ENCODE measurements at regions not wholly inside any gene's neighbourhood (a gene's known extent, or its start where the extent isn't known, plus 50 kb on each side); places are given as distances from the start of the nearest gene placed in this dataset.

GRCh38 chr3:62926494-62926893 lies 51.3 kb upstream of the CADPS start:
- H3K4me3 ChIP-seq (ENCODE audit: low read length) = no peak overlapping the region
- H3K4me1 ChIP-seq (ENCODE audit: low read length) = no peaks in the 10 kb centered on the region
- H3K27me3 ChIP-seq (ENCODE audit: low read depth, low read length) = no peaks in the 10 kb centered on the region
- H4K20me1 ChIP-seq (ENCODE audit: insufficient read depth, low read length) = no peaks in the 10 kb centered on the region
- H2AFZ ChIP-seq (ENCODE audit: low read depth, low read length) = no peak overlapping the region
- H3K9ac ChIP-seq (ENCODE audit: low read length) = no peak overlapping the region
- H3K36me3 ChIP-seq (replicated peaks; ENCODE audit: low read depth, low read length) = no peaks in the 10 kb centered on the region
- no peak overlapping the region for H3K4me2 ChIP-seq (ENCODE audit: low read length)
- no peak overlapping the region for H3K27ac ChIP-seq (ENCODE audit: low read length)
- H3K79me2 ChIP-seq (ENCODE audit: low read length) = no peaks in the 10 kb centered on the region
- no peak for TF ChIP-seq EZH2phosphoT487 (IDR thresholded peaks at IDR 0.05; ENCODE audit: low read depth)
- no peaks in the 10 kb centered on the region for H3K9me3 ChIP-seq (ENCODE audit: insufficient read depth, low read length)

DNA sequence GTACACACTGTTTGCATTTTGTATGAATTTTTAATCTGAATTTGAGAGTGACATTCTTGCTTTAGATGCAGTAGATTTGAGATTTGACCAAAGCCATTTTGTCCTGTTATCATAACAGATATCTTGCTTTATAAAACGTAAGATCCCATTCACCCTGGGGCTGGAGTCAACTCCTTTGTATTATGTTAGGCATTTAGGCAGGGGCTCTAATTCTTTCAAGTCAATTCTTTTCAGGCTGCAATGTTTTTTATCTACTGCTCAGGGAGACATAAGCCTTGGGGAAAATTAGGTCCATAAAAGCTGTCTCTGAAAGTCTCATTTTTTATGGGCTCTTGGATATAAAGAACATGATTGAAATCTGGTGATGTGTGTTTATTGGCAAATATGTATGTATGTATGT lies 53.0 kb upstream of the CADPS start:
- Histone ChIP-seq H4K20me1 (ENCODE audit: insufficient read depth, low read length) (no peaks in the 10 kb centered on the region), H3K4me1 (ENCODE audit: low read length) (no peaks in the 10 kb centered on the region), H3K4me2 (ENCODE audit: low read length) (no peak overlapping the region), H3K36me3 (replicated peaks; ENCODE audit: low read depth, low read length) (no peaks in the 10 kb centered on the region), H3K9me3 (ENCODE audit: insufficient read depth, low read length) (no peaks in the 10 kb centered on the region), H3K27me3 (ENCODE audit: low read depth, low read length) (peaks cover 3% of the 10 kb centered on the region; the same call in 1 of the 2 replicates), H2AFZ (ENCODE audit: low read depth, low read length) (no peak overlapping the region), H3K9ac (ENCODE audit: low read length) (no peak overlapping the region), H3K27ac (ENCODE audit: low read length) (no peak overlapping the region), H3K79me2 (ENCODE audit: low read length) (no peaks in the 10 kb centered on the region), H3K4me3 (ENCODE audit: low read length) (no peak overlapping the region)
- TF ChIP-seq, protein P1, sequence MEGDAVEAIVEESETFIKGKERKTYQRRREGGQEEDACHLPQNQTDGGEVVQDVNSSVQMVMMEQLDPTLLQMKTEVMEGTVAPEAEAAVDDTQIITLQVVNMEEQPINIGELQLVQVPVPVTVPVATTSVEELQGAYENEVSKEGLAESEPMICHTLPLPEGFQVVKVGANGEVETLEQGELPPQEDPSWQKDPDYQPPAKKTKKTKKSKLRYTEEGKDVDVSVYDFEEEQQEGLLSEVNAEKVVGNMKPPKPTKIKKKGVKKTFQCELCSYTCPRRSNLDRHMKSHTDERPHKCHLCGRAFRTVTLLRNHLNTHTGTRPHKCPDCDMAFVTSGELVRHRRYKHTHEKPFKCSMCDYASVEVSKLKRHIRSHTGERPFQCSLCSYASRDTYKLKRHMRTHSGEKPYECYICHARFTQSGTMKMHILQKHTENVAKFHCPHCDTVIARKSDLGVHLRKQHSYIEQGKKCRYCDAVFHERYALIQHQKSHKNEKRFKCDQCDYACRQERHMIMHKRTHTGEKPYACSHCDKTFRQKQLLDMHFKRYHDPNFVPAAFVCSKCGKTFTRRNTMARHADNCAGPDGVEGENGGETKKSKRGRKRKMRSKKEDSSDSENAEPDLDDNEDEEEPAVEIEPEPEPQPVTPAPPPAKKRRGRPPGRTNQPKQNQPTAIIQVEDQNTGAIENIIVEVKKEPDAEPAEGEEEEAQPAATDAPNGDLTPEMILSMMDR (IDR thresholded peaks at IDR 0.05; ENCODE audit: low read depth, low read length) = no peak
- no peak for TF ChIP-seq EZH2phosphoT487 (IDR thresholded peaks at IDR 0.05; ENCODE audit: low read depth)

DNA sequence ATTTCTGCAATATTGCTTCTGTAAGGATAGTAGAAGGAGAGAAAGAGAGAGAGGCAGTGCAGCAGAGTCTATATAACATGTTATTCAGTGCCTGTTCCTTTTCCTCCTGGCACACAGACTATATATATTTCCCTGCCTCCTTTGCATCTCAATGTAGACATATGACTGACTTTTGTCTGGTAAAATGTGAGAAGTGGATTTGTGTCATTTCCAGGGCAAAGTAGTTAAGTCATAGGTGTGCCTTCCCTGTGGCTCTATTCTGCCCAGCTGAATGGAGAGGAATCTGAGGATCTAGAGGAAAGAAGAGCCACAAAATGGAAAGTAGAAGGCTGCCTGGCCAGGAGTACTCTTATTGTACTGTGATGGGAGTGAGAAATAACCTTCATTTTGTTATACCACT lies 54.6 kb upstream of the CADPS start:
- Histone ChIP-seq H3K4me3 (ENCODE audit: low read length) (no peak overlapping the region), H2AFZ (ENCODE audit: low read depth, low read length) (no peak overlapping the region), H3K4me1 (ENCODE audit: low read length) (no peaks in the 10 kb centered on the region), H3K27ac (ENCODE audit: low read length) (no peak overlapping the region), H3K9me3 (ENCODE audit: insufficient read depth, low read length) (no peaks in the 10 kb centered on the region), H4K20me1 (ENCODE audit: insufficient read depth, low read length) (no peaks in the 10 kb centered on the region), H3K9ac (ENCODE audit: low read length) (no peak overlapping the region), H3K36me3 (replicated peaks; ENCODE audit: low read depth, low read length) (no peaks in the 10 kb centered on the region), H3K27me3 (ENCODE audit: low read depth, low read length) (peaks cover 3% of the 10 kb centered on the region; the same call in 1 of the 2 replicates), H3K4me2 (ENCODE audit: low read length) (no peak overlapping the region), H3K79me2 (ENCODE audit: low read length) (no peaks in the 10 kb centered on the region)
- TF ChIP-seq, protein P1 (IDR thresholded peaks at IDR 0.05; ENCODE audit: low read depth, low read length) = no peak
- no peak for TF ChIP-seq EZH2phosphoT487 (IDR thresholded peaks at IDR 0.05; ENCODE audit: low read depth)

GRCh38 chr3:62935793-62936192 lies 60.6 kb upstream of the CADPS start:
- no peak overlapping the region for H3K4me3 ChIP-seq (ENCODE audit: low read length)
- no peak overlapping the region for H2AFZ ChIP-seq (ENCODE audit: low read depth, low read length)
- H4K20me1 ChIP-seq (ENCODE audit: insufficient read depth, low read length) = no peaks in the 10 kb centered on the region
- H3K36me3 ChIP-seq (replicated peaks; ENCODE audit: low read depth, low read length) = no peaks in the 10 kb centered on the region
- H3K9ac ChIP-seq (ENCODE audit: low read length) = no peak overlapping the region
- no peaks in the 10 kb centered on the region for H3K9me3 ChIP-seq (ENCODE audit: insufficient read depth, low read length)
- peaks cover 3% of the 10 kb centered on the region; the same call in 1 of the 2 replicates for H3K27me3 ChIP-seq (ENCODE audit: low read depth, low read length)
- TF ChIP-seq EZH2phosphoT487 (IDR thresholded peaks at IDR 0.05; ENCODE audit: low read depth) = no peak
- TF ChIP-seq, protein P1 (IDR thresholded peaks at IDR 0.05; ENCODE audit: low read depth, low read length) = no peak
- H3K79me2 ChIP-seq (ENCODE audit: low read length) = no peaks in the 10 kb centered on the region
- no peaks in the 10 kb centered on the region for H3K4me1 ChIP-seq (ENCODE audit: low read length)
- H3K27ac ChIP-seq (ENCODE audit: low read length) = no peak overlapping the region
- no peak overlapping the region for H3K4me2 ChIP-seq (ENCODE audit: low read length)

Data from OCI-LY3 (cell line).